Right lobe of liver (tissue), 4 donors: ENCODE measurements at regions not wholly inside any gene's neighbourhood (a gene's known extent, or its start where the extent isn't known, plus 50 kb on each side); places are given as distances from the start of the nearest gene placed in this dataset.

Experiments
- CTCF ChIP-seq, 4 donors: fragments of 200-600 bp in 3 of 4; fragments of 450-650 bp in 1 of 4; IDR thresholded peaks; one replicate each; pipeline versions ENCODE4 v1.5.1 to v1.8.0; 2016 to 2022; ENCODE audit warnings: antibody characterized with exemption in 4 of 4, mild to moderate bottlenecking in 2 of 4
- POLR2A ChIP-seq: fragments of 450-650 bp; IDR thresholded peaks from one replicate; pipeline ENCODE4 v1.6.1; 2017; ENCODE audit warnings: antibody characterized with exemption, mild to moderate bottlenecking
- donor health status: DM: no; HTN: no; CAD: no.
- donor health status: DM: no; HTN: no; CAD: no.
- donor health status: DM: no; HTN: yes; CAD: no.

DNA sequence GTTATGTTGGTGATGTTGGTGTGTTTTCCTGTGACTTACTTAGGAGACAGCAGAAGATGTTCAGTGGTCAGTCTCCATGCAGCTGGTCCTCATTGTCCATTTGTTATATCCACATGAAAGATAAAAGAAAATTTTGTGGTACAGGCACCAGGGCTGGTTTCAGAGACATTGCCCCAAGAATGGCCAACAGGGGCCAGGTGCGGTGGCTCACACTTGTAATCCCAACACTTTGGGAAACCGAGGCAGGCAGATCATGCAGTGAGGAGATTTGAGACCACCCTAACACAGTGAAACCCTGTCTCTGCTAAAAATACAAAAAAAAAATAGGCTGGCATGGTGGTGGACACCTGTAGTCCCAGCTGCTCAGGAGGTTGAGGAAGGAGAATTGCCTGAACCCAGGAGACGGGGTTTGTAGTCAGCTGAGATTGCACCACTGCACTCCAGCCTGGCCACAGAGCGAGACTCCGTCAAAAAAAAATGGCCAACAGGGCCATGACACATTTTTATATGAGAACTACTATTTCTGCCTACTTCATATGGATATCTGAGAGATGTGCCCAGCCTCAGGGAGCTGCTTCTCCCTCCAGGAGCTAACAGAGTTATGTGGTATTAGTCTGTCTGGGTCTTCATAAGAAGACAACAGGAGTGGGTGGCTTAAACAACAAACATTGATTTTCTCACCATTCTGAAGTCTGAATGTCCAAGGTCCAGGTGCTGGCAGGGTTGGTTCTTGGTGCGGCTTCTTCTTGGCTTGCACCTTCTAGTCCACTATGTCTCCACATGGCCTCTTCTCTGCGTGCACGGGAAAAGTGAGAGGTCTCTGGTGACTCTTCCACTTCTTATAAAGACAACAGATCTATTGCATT is 821.7 kb downstream of the TMEM121 start:
- TF ChIP-seq POLR2A (no peak), CTCF (IDR thresholded peaks at IDR 0.05) (no peak)
